ENCODE measurements at regions not wholly inside any gene's neighbourhood (a gene's known extent, or its start where the extent isn't known, plus 50 kb on each side); places are given as distances from the start of the nearest gene placed in this dataset.
"Not testable (repeated sequence)": the region's sequence is repeated elsewhere in the genome, so short reads cannot be mapped to it uniquely, and the experiment has no call there.

DNA sequence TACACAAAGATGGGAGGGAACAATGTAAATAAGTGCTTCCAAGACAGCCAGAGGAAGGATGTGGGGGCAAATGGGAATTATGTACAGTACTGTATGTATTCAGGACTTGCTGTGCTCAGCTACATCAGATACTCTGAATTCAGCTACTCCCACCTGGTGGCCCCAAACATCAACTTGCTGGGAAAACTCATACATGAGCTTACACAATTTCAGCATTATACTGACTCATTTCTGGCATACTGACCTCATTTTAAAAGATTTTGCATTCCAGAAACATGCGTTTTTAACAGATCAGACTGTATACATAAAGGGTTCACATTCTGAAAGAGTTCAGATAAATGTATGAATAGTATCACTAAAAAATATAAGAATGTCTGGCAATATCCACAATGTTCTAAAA lies 59.7 kb downstream of the GPX5 start:
- no peak for DNase-seq

GRCh38 chr6:28586324-28586723 lies 60.6 kb downstream of the GPX5 start:
- DNase-seq: no peak

DNA sequence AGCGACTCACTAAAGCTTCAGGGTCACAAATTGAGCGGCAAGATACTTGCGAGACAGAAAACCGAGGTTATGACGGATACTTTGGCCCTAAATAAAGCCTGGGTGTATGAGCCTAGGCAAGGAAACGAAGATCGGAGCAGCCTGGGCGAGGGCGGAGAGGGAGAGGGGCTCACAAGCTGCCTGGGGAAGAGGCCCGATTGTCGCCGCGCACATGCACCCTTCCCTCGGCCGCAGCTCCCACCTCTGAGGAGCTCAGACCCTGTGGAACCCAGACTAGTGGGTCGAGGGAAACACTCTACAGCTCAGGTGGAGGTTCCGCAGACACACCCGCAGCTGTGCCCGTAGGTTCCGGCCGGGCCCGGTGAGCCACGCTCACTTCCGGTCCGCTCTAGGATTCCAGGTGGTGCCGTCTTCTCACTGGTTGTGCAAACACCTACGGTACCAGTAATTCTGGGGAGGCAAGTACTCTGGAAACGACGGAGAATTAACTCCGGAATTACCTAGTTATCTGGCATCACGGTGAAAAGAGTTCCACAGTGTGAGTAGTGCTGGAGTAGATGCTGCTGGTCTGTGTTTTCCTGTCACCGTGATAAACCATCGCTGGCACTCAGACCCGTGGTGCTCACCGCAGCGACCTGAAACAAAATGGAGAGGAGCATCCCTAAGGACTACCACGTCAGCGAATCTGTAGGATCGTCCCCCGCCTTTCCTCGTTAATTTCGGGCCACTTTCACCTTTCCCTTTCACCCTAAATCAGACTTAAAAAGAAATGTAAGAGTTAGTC lies 61.5 kb downstream of the GPX5 start:
- DNase-seq: peak; percentile 51

- no peak for DNase-seq
Observed at GRCh38 chr6:28587746-28588075, 62.0 kb downstream of the GPX5 start.

DNA sequence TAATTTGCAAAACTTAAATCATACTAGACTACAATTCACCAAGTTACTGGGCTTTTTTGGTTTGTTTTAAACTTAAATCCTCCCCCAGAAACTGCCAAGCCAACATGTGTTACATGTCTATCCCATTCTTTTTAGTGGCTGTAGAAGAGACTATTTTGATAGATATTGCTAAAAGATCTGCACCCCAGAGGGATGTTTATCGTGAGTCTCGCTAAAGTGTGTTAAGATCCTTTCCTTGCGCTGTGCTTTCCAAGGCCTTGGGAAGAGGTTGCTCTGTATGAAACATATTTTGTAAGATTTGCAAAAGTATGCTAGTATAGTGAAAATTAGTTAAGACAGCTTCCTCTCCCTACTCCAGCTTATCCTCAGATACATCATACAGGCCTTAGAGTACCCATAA lies 63.0 kb downstream of the GPX5 start:
- DNase-seq: no peak

DNA sequence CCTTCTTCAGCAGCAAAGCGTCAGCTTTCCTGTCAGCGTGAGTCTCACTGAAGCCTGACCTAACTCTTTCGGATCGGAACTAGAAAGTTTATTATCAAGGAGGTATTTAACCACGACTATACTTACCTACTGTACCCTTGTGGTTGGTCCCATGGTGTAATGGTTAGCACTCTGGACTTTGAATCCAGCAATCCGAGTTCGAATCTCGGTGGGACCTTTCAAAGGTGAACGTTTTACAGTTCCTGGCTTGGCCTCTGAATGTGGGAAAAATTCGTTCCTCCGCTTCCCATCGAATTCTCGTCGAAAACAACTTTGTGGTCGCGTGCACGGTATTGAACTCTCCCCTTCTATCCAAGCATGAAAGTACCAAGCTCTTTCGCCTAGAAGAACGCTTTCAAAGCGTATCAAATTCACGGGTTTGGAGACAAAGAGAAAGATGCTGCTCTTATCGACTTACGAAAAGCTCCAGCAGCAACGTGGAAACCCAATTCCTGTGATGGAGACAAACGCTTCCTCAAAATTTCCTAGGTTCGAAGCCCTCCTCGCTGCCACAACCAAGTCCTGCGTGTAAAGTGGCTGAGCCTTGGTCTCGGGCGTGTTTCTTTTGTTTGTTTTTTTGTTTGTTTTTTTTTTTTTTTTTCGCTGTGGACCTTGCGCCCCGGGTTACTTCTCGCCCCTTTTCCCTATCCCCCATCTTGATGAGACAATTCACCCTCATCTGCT lies 63.7 kb downstream of the GPX5 start:
- no peak for DNase-seq

- no peak for DNase-seq
Observed at GRCh38 chr6:28589957-28590349, 64.3 kb downstream of the GPX5 start.

- no peak for DNase-seq
Observed at GRCh38 chr6:28597217-28597835, 71.6 kb downstream of the GPX5 start.

DNA sequence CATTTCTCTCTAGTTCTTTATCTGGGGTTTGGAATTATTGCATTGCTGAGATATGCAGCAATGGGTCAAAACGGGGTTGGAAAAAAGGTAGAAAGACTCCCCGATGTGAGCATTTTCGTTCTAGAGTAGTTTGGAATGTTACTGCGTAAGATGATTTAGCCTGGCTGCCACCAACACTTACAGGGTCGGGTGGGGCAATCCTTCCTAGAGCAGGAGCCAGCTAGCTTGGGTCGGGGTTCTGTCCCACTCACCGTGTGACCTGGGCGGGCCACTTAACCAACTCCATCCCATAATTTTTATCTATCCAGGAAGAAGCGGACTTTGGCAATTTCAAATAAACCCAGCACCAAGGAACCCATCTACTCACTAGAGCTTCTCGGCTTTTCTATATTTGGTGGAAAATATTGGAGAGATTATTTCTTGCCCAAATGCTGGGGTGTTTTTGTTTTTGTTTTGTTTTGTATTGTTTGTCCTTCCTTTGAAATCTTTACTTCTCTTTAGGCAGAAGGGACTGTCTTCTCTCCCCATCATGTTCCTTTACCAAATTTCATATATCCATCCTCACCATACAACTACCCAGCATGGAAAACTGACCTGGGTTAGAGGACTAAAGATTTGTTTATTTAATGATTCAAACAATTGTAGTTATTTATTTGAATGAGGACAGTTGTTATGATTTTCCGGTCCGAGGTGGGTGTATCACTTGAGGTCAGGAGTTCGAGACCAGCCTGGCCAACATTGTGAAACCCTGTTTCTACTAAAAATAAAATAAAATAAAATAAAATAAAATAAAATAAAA lies 72.4 kb downstream of the GPX5 start:
- no peak for DNase-seq

GRCh38 chr6:28598757-28599686 lies 73.3 kb downstream of the GPX5 start:
- DNase-seq: no peak

- no peak for DNase-seq
Observed at GRCh38 chr6:28600245-28600644, 74.6 kb downstream of the GPX5 start.

DNA sequence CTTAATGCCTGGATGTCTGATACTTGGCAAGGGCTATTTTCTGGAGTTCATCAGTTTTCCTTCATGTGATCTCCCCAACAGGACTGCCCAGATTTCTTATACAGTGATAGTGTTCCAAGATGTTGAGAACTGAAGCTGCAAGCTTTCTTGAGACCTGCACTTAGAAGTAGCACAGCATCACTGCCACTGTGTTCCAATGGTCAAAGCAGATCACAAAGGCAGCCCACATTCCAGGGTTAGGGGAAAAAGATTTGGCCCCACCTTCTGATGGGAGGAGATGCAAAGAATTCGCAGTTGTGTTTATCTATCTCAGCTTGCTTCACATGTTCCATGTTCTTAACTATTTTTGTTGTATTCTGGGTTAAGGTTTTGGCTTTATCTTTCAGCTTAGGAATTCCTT lies 78.2 kb downstream of the GPX5 start:
- DNase-seq: no peak

- no peak for DNase-seq
Observed at GRCh38 chr6:28606424-28607391, 81.0 kb downstream of the GPX5 start.

DNA sequence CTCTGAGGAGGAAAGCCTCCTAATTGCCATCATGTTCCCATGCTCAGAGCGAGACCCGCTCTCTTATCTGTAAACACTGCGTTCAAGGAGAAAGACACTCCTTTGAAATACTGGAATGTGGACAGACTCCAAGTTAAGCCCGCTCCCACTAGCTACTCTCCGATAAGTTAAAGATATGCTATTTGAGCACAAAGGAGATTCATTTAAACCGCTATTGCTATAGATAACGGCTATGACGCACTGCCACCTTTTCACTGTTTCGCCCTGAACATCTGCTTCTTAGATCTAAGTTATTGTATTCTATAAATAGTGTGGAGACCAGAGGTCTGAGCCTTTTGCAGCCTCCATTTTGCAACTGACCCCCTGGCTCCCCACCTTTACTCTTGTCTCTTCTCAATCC lies 82.3 kb downstream of the GPX5 start:
- DNase-seq: no peak

DNA sequence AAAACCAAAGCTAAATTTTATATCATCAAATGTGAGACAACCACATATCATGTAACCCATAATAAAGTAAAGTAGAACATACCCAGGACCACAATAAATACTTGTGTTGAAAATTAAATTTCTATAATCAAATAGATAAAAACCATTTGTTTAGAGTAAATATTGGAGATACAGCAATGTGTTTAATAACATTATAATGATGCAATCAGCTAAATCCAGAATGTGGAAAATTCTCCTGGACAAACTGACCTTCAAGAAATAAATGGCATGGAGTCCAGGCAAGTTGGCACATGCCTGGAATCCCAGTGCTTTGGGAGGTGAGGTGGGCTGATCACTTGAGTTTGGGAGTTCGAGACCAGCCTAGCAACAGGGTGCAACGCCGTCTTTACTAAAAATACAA lies 84.0 kb downstream of the GPX5 start:
- DNase-seq: no peak

DNA sequence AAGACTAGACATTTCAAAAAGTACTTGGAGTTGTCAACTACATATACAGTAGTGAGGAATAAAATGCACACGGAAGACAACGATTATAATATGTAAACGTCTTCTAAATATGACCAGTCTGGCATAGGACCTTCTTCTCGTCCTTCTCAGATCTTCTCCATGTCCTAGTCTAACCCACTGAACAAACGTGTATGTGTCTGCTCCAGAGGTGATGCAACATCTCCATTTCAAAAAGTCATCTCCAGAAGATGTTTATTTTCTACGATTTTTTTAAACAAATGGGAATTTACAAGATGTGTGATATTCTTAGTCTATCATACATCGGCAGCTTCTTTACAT lies 89.9 kb downstream of the GPX5 start:
- DNase-seq: no peak

GRCh38 chr6:28615955-28616747 lies 90.5 kb downstream of the GPX5 start:
- no peak for DNase-seq

- DNase-seq: no peak
Observed at GRCh38 chr6:28618898-28619555, 93.3 kb downstream of the GPX5 start.

DNA sequence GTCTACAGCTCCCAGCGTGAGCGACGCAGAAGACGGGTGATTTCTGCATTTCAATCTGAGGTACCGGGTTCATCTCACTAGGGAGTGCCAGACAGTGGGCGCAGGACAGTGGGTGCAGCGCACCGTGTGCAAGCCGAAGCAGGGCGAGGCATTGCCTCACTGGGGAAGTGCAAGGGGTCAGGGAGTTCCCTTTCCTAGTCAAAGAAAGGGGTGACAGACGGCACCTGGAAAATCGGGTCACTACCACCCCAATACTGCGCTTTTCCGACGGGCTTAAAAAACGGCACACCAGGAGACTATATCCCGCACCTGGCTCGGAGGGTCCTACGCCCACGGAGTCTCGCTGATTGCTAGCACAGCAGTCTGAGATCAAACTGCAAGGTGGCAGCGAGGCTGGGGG lies 95.6 kb downstream of the GPX5 start:
- DNase-seq: not testable (repeated sequence)

GRCh38 chr6:28623242-28623641 lies 97.6 kb downstream of the GPX5 start:
- not testable (repeated sequence) for DNase-seq
